HG03097 (cell line): ENCODE measurements at regions not wholly inside any gene's neighbourhood (a gene's known extent, or its start where the extent isn't known, plus 50 kb on each side); places are given as distances from the start of the nearest gene placed in this dataset.
A peak's percentile ranks its signal among the peaks of the same experiment; 100 is the strongest.

Experiments used
- ATAC-seq: cut with Tn5 transposase; IDR thresholded peaks from one replicate; pipeline ENCODE4 v1.9.1; 2021; ENCODE audit not compliant: unreplicated experiment, low FRiP score

DNA sequence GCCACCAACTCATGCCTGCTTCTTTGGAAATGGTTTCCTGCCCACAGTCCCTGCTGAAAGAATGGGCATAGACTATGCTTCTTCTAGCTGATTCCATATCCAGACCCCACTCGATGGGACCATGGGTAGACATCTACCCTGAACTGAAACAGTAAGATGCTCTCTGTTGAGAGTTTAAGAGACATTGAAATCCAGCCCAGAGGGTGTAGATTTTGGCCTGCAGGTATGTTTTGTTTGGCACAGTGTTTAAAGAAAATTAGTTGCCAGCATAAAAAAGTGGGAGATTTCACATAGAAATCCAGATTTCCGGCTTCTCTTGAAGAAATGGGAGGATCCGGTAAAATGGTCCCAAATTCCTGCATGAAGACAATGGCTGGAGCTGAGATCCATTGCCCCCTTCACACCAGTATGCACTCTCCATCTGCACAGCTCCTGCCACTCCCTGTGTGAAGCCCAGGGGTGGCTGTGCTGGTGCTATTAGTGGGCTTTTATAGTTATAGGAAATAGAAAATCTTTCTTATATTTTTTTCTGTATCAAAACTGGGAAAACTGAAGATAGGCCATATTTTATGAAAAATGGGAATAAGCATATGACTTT, 218.1 kb downstream of the PTEN start:
- ATAC-seq, result no peak

DNA sequence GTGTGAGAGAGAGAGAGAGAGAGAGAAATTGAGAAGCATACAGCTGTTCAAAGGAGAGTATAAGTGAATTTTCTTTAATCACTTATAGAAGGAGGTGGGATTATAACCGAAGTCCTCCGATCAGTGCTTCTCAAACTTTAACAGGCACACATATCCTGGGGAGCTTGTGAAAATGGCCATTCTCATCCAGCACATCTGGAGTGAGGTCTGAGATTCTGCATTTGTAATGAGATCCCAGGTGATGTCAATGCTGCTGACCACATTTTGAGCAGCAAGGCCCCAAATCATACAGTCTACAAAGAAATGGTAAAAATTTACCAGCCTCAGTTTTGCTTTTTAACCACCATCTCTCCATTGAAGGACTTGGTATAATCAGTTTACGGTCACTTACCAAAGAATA, 219.0 kb downstream of the PTEN start:
- ATAC-seq, result peak; percentile 33

DNA sequence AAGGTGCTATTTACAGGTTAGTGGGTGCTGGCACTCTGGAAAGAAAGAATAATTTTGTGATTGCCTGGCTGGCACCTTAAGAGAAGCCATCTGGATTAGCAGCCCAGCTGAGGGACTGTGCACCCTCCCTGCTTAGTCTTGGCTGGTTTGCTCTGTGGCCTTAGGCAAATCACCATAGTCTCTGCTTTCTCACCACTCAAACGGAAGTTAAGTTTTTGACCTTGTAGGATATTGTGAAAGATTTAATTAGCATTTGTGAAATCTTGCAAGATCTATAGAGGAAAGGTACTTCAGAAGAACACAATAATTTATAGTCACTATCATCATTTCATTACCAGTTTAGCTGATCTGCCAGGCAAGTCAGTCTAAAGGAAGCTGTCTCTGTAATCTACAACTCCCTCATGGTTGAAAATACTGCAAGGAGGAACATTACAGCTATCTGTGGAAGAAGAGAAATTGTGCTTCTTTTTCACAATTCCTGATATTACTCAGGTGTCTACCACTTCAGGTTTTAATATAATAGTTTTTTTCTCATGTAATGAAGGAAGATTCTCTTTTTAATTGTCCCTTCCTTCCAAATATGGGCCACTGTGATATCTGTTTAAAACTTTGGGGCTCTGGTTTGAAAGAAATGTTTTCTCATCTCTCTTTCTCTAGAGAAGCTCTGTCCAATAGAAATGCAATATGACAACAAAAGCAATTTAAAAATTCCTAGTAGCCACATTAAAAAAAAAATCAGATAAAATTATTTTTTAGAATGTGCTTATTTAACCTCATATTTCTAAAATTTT, 219.6 kb downstream of the PTEN start:
- ATAC-seq, result peak; percentile 69

DNA sequence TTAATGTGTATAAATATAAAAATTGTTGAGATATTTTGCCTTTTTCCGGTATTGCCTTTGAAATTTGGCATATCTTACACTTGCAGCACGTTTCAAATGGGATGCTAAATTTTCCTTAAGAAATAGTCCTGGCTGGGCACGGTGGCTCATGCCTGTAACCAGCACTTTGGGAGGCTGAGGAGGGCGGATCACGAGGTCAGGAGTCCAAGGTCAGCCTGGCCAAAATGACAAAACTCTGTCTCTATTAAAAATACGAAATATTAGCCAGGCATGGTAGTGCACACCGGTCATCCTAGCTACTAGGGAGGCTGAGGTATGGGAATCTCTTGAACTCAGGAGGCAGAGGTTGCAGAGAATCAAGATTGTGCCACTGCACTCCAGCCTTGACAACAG, 220.2 kb downstream of the PTEN start:
- no peak for ATAC-seq

DNA sequence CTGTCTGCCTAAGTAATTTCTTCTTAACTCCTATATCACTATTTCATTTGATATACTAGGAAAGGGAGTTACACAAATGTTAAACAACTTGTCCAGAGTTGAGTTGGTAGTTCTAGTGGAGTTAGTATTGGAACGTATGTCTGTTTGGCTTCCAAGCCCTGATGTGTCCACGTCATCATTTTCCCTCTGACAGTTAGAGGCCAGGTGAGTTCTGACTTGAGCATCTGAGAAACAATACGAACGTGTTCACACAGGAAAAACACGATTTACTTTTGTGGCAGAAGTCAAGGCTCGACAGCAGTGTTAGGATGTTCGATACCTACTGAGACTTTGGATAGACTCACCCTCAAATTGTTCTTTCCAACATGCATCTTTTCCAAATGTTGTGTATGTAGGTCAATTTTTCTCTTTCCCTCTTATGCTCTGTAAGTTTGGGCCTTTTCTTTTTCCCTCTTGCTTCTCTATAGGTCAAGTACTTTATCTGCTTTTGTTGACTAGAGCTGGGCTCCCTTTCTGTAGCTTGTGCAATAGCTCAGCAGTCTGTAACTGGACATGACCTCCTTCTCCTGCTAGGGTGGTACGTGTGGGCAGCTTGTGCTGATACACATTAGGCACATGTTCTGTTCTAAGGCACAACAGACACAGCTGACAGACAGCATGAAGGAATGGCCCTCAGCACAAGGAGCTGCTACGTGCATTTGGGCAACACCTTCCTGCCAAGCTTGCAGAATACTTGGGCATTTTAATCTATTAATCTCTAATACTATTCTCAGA, 222.9 kb downstream of the PTEN start:
- ATAC-seq, result no peak

DNA sequence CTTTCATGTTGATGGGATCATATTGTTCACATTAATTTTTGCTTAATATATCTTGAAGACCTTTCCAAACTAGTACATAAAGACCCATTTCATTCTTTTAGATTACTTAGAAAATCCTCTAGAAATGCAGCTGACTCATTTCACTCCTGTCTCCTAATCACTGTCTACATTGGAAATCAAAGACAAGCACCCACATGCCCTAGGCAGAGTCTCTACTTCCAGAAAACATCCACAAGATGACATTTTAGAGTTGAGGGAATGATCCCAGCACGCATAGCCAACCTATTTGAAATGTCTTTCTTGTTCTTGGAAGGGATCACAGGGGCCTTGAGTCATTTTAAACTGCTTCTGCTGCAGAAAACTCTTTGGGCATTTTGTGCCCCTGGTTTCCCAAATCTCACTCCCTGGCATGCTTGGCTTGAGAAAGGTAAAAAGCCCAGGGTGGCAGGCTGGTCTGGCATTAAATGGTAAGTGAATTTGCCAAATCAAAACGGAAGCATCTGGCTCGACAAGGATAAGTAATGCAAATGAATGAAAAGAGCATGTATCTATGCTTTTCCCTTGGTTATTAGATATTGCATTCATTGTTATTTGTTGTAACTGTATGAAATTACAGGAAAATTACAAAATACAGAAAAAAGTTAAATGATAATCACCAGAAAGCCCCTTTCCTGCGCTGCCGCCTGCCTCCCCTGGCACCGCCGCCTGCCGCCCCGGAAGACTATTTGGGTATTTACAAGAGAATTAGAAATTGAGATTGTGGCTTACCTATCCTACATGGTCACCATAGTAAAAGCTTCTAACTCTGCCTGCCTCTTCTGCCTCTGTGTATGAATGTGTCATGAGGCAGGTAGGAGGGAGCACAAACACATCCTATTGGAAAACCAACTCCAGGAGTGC, 225.3 kb downstream of the PTEN start:
- ATAC-seq, result no peak

DNA sequence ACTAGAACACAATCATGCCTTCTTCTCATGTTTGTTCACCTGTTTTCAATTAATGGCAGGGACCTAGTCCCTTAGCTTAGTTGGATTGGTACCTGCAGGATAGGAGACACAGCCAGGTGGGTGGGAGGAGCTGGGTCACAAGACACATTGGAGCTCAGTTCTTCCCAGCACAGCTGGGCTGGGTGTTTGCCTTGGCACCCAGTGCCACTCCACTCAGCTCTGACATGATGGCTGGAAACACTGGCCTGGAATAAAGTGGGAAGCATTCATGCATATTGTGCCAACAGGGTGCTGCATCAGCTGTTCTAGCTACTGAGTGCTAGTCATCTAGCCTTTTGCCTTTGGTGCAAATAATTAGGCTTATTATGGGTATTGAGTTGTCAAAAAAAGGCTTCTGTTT, 226.1 kb downstream of the PTEN start:
- no peak for ATAC-seq

DNA sequence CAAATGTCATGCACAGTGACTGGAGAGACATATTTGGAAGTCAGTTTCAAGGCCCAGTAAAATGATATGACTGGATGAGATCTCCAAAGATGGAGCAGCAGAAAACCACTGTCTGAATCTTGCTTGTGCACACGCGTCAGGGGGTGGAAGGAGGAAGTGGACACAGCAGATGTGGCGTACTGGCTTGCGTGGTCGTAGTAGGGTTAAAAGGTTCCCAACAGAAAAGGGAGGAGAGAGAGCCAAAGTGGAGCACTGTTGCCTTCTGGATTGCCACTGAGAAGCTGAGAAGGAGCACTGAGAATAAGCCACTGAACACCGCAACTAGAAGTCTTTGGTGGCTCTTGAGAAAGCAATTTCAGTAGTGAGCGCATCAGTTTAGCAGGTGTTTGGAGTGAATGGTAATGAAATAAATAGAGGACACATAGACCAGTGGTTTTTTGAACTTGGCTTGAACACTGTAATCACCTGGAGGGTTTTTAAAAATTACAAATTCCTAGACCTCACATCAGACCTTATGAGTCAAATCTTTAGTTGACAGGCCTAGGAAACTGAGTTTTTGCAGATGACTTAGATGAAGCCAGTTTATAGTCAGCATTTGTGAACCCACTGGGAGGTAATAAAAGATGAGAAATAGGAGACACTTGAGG, 227.3 kb downstream of the PTEN start:
- ATAC-seq, result peak; percentile 19

DNA sequence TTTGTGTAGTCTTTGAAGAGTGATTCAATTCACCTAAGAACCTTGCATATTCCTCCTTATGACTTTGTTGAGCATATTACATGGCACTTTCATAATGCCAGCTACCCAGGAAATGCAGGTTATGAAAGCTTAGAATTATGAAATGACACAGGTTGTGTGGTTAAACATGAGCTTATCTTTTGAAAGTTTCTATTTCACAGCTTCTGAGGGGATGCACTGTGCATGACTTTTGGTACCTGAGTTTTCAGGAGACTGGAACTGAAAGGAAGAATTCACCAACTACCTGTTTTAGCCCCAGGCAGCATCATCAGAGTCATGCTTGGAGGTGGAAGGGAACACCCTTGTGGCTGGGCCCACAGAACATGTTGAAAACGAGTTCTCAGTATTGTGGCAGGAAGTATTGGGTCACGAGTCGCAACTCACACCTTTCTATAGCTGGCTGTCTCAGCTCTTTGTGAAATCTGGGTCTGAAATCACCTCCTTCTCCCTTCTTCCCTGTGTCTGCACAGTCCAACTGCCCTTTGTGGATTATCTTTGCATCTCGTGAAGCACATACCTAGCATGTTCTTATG, 228.2 kb downstream of the PTEN start:
- ATAC-seq, result peak; percentile 77

DNA sequence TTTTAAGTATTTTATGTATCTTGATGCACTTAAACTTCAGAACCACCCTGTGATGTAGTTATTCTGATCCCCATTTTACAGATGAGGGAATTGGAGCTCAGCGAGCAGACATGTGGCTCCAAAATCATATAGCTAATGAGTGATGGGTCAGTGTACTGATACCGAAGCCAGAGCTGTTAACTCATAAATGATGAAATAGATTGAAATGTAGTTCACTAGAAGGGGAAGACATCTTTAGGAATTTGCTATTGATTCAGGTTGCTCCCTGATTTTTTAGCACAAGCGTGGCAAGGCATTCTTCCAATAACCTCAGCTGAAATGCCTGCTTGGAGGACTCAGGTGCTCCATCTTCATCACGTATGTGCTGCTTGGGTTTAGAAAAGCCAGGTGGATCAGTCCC, 228.8 kb downstream of the PTEN start:
- no peak for ATAC-seq

DNA sequence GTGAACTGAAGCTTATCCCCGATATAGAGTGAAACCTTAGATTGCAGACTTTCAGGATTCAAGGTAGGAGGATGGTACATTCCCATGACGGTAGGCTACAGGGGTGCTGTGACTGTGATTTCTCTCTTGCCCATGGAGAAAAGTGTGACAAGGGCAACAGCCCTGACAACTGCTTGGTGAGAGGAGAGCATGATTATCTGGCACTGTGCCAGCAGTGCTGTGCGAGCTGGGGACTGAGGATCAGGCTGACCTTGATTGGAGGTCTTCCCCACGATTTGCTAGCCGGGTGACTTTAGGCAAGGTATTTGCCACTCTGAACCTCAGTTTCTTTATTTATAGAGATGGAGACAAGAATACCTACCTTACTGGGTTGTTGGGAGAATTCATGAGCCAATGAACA, 229.5 kb downstream of the PTEN start:
- ATAC-seq, result no peak

DNA sequence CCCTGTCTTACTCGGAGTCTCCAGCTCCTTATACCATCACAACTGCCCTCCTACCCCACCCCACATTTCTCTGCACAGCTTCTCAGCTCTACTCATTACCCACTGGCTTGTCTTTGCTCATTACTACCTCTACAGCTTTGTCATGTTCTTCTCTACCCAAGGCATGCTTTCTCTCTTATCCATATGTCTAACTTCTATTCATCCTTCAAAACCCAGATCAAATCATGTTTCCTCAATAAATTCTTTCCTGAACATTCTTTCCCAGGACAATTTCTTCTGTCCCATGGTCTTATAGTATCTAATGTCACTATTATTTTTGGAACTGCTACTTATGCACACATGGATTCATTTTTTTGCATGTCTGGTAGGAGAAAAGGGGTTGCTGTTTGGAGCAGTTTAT, 231.4 kb downstream of the PTEN start:
- ATAC-seq, result no peak

DNA sequence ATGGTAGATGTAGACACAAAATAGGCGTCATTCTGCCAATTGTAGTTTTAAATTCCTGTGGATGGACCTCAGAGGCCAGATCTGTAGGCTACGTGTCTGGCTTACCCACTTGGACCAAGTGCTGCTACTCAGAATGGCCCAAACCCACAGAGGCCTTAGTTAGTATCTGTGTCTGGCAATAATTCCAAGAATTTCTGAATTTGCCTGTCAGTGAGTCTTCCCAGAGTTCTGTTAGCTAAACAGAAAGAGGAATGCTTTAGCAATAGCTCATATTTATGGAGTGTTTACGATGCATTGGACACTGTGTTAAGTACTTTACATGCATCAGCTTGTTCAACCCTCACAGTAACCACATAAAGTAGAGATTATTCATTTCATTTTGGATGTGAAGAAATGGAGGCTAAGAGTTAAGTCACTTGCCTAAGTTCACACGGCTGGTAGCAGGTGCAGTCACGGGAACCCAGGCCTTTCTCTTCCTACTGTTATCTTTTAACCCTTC, 231.8 kb downstream of the PTEN start:
- no peak for ATAC-seq

DNA sequence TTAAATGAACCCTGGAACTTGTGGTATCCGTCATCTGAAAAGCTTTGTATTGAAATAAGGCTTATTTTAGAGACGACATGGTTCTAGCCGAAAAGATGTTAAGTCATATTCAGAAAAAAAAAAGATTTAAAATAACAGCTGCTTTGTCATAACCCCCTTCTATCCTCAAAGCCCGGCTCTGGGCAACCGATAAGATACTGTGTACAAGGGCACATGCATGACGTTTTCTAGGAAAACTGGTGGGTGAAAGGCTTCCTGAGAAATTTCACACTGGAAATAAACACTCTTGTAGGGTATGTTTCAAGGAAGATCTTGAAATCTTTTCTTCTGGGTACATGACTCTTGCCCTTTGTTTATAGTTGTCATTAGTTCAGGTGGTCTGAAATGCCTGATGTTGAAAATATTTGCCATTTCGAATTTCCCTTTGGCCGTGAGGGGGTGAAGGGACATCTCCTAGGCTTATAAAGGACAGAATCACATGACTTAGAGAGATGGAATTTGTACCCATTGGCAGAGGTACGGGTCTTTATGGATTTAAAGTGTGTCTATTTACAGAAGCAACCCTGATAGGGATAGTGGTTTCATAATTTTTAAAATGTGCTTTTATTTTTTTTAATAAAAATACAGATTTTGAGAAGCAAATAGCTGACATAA, 232.5 kb downstream of the PTEN start:
- ATAC-seq, result no peak

DNA sequence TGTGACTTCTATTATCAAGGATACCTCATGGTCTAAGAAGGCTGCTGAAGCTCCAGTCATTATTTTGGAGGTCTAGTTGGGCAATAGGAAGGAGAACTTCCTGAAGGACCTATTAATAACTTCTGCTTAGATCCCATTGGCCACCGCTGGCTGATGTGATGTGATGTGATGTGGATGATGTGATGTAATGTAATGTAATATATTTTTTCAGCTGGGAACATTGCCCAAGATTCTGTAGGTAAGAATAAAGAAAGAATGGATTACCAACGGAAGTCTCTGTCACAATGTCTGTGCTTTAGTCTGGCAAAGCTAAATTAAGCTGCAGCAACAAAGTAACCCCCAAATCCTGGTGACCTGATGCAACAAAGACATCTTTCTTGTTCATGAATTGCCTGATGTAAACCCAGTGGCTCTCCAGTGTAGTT, 233.7 kb downstream of the PTEN start:
- no peak for ATAC-seq

DNA sequence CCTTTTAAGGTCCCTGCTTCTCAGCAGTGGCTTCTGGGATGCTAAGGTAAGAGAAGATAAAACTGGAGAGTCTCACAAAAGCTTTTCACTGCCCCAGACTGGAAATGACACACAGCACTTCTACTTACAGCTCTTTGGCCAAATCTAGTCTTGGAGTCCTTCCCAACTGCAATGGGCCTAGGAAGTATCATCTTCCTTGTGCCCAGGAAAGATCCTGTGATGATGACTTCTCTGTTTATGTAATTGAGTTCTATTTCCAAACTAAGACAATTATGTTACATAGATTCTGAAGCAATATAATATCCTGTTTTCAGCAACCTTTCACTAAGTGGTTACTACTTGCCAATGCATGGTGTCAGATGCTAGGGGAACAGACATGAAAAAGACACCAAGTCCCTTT, 234.1 kb downstream of the PTEN start:
- ATAC-seq, result no peak

DNA sequence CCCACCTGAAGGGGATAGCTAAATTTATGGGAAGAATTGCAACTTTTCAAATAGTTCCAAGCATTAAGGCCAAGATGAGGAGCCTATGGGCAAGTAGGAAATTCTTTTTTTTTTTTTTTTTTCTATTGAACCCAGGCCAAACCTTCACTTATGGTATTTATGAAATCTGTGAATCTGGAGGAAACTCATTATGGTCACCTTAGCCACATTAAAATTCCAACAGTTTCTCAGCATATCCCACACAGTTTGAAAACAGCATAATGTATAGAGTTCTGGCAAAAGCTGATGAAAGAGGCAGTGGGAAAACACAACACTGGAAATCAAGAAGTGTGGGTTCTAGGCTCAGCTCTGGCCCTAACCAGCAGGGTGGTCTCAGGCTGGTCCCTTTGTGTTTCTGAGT, 236.9 kb downstream of the PTEN start:
- no peak for ATAC-seq

DNA sequence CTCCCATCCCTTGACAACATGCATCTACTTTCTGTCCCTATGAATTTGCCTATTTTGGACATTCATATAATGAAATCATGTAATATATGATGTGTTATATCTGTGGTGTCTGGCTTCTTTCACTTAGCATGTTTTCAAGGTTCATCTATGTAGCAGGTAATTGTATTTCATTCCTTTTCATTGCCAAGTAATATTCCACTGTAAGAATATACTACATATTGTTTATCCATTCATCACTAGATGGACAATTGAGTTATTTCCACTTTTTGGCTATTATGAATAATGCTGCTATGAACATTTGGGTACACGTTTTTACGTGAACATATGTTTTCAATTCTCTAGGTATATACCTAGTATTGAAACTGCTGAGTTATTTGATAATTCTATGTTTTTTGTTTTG, 238.2 kb downstream of the PTEN start:
- no peak for ATAC-seq

DNA sequence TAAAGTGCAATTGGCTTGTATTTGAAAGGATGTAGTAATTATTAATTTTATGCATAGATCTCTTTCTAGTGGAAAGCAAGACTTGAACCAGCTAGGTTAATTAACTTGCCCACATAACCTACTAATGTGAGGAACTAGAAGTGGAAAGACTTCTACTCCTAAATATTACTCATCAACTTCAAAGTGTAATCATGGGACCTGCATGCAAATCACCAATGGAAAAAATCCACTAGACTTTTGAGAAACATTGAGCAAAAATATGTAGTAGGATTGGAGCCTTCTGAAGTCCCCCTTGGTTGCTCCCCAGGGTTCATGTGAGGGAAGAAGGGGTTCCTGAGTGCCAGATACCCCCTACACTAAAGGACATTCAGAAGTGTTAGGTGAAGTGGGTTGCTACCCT, 240.2 kb downstream of the PTEN start:
- ATAC-seq, result no peak
